ENCODE measurements at regions not wholly inside any gene's neighbourhood (a gene's known extent, or its start where the extent isn't known, plus 50 kb on each side); places are given as distances from the start of the nearest gene placed in this dataset.

- TF ChIP-seq CTCF (conservative IDR thresholded peaks at IDR 0.05 in 1 of 2, IDR thresholded peaks at IDR 0.05 in 1 of 2; ENCODE audit: extremely low read depth in 1 of 2, insufficient read depth in 1 of 2, low read depth in 1 of 2, low read length in 2 of 2) (no peak), EZH2 (IDR thresholded peaks at IDR 0.05; ENCODE audit: borderline replicate concordance, low read length) (no peak)
These were observed 217.0 kb downstream of the C1D start for GRCh38 chr2:67845621-67846369.
